Fibroblast of lung (primary cell): ENCODE measurements at regions not wholly inside any gene's neighbourhood (a gene's known extent, or its start where the extent isn't known, plus 50 kb on each side); places are given as distances from the start of the nearest gene placed in this dataset.

ENCODE experiments used
- EZH2 ChIP-seq: IDR thresholded peaks from 2 replicates; pipeline ENCODE4 v1.5.1; 2012; ENCODE audit warnings: low read length, control low read depth, mild to moderate bottlenecking; ENCODE audit errors: missing control alignments
- TF ChIP-seq, protein P1 (sequence below), 2 donors: IDR thresholded peaks in 1 of 2; conservative IDR thresholded peaks in 1 of 2; 1 replicate in 1 of 2; 2 replicates in 1 of 2; pipeline ENCODE4 v1.5.1; 2011 to 2012; ENCODE audit warnings: low read length in 2 of 2, control low read depth in 1 of 2, inconsistent platforms in 1 of 2, low read depth in 1 of 2, mild to moderate bottlenecking in 1 of 2

DNA sequence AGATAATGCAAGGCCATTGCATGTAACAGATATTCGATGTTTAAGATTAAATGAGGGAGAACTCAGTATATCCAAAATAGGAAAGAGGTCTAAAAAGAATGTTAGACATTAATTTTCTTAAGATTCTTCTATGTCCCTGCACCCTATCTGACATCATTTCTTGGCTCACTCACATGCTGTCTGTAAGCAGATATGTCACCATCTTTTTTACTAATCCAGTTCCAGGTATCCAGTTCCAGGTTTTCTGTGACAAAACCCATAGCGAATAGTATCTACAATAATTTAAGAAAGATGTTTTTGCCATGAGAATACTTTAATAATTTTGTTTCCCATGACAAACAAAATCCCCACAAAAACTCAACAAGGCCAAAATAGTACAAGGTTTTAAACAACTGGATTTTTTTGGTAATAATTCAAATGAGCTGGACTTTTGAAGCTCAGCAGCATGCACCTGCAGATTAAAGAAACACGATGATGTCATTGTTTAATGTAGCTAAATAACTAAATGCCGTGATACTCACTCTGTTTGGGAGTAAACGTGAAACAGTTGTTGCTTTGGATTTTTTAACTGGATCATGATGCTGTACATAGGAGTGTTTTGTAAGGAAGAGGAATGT lies 867.6 kb downstream of the EPHA3 start:
- TF ChIP-seq, protein P1, sequence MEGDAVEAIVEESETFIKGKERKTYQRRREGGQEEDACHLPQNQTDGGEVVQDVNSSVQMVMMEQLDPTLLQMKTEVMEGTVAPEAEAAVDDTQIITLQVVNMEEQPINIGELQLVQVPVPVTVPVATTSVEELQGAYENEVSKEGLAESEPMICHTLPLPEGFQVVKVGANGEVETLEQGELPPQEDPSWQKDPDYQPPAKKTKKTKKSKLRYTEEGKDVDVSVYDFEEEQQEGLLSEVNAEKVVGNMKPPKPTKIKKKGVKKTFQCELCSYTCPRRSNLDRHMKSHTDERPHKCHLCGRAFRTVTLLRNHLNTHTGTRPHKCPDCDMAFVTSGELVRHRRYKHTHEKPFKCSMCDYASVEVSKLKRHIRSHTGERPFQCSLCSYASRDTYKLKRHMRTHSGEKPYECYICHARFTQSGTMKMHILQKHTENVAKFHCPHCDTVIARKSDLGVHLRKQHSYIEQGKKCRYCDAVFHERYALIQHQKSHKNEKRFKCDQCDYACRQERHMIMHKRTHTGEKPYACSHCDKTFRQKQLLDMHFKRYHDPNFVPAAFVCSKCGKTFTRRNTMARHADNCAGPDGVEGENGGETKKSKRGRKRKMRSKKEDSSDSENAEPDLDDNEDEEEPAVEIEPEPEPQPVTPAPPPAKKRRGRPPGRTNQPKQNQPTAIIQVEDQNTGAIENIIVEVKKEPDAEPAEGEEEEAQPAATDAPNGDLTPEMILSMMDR (conservative IDR thresholded peaks at IDR 0.05 in 1 of 2, IDR thresholded peaks at IDR 0.05 in 1 of 2; ENCODE audit: low read depth in 1 of 2, low read length in 2 of 2), result no peak
- no peak for TF ChIP-seq EZH2
